H9 (cell line): ENCODE measurements at regions not wholly inside any gene's neighbourhood (a gene's known extent, or its start where the extent isn't known, plus 50 kb on each side); places are given as distances from the start of the nearest gene placed in this dataset.

Source experiments
- DNase-seq: peaks from one replicate; pipeline ENCODE4 v3.0.0-alpha.2; 2017
- H2AFZ ChIP-seq: one replicate; pipeline ENCODE4 v1.6.1; 2013; ENCODE audit warnings: mild to moderate bottlenecking, low read length, control low read depth, moderate library complexity
- H2AK5ac ChIP-seq: 2 replicates; pipeline ENCODE4 v1.6.1; 2013; ENCODE audit warnings: low read length, control low read depth, mixed read lengths; ENCODE audit not compliant: insufficient read length
- H2BK120ac ChIP-seq: one replicate; pipeline ENCODE4 v1.6.1; 2013; ENCODE audit warnings: low read depth, mild to moderate bottlenecking, low read length, control low read depth, inconsistent platforms; ENCODE audit not compliant: poor library complexity, severe bottlenecking
- H2BK12ac ChIP-seq: 2 replicates; pipeline ENCODE4 v1.6.1; 2013; ENCODE audit warnings: low read length, control low read depth, mixed read lengths, low read depth; ENCODE audit not compliant: insufficient read length
- H2BK15ac ChIP-seq: 2 replicates; pipeline ENCODE4 v1.6.1; 2013; ENCODE audit warnings: low read depth, low read length, control low read depth
- H2BK20ac ChIP-seq: one replicate; pipeline ENCODE4 v1.6.1; 2013; ENCODE audit warnings: low read depth, mild to moderate bottlenecking, low read length, control low read depth, inconsistent platforms; ENCODE audit not compliant: poor library complexity, severe bottlenecking
- H2BK5ac ChIP-seq: 2 replicates; pipeline ENCODE4 v1.6.1; 2013; ENCODE audit warnings: low read length, control low read depth, mixed read lengths; ENCODE audit not compliant: insufficient read length
- H3K14ac ChIP-seq: 2 replicates; pipeline ENCODE4 v1.6.1; 2013; ENCODE audit warnings: low read length, control low read depth; ENCODE audit not compliant: insufficient read depth
- H3K18ac ChIP-seq: 2 replicates; pipeline ENCODE4 v1.6.1; 2013; ENCODE audit warnings: low read depth, mild to moderate bottlenecking, mixed read lengths, low read length, control low read depth; ENCODE audit not compliant: insufficient read length
- H3K23ac ChIP-seq: 2 replicates; pipeline ENCODE4 v1.6.1; 2013; ENCODE audit warnings: low read length, control low read depth, mixed read lengths, low read depth; ENCODE audit not compliant: insufficient read length
- H3K23me2 ChIP-seq: 2 replicates; pipeline ENCODE4 v1.6.1; 2013; ENCODE audit warnings: low read depth, mild to moderate bottlenecking, mixed read lengths, low read length, control low read depth; ENCODE audit not compliant: insufficient read length, poor library complexity, severe bottlenecking
- H3K27ac ChIP-seq: 2 replicates; pipeline ENCODE4 v1.5.1; 2013; ENCODE audit warnings: low read length, control low read depth, mixed read lengths, low read depth; ENCODE audit not compliant: insufficient read length
- H3K27me3 ChIP-seq: 2 replicates; pipeline ENCODE4 v1.6.1; 2013; ENCODE audit warnings: low read length, control low read depth, inconsistent platforms; ENCODE audit not compliant: insufficient read depth
- H3K4ac ChIP-seq: 2 replicates; pipeline ENCODE4 v1.6.1; 2013; ENCODE audit warnings: low read depth, mild to moderate bottlenecking, control low read depth, inconsistent platforms, low read length, moderate library complexity
- H3K4me1 ChIP-seq: 2 replicates; pipeline ENCODE4 v1.6.1; 2013; ENCODE audit warnings: low read length, control low read depth, inconsistent platforms; ENCODE audit not compliant: insufficient read depth
- H3K4me2 ChIP-seq: 2 replicates; pipeline ENCODE4 v1.6.1; 2013; ENCODE audit warnings: low read length, control low read depth, mixed read lengths; ENCODE audit not compliant: insufficient read length, insufficient read depth
- H3K56ac ChIP-seq: 2 replicates; pipeline ENCODE4 v1.6.1; 2013; ENCODE audit warnings: low read depth, mild to moderate bottlenecking, mixed read lengths, low read length, control low read depth; ENCODE audit not compliant: insufficient read length
- H3K79me1 ChIP-seq: 2 replicates; pipeline ENCODE4 v1.6.1; 2013; ENCODE audit warnings: low read depth, mild to moderate bottlenecking, moderate library complexity, low read length, control low read depth, inconsistent platforms; ENCODE audit not compliant: insufficient read depth, poor library complexity, severe bottlenecking
- H3K79me2 ChIP-seq: 2 replicates; pipeline ENCODE4 v1.6.1; 2013; ENCODE audit warnings: low read length, control low read depth, inconsistent platforms; ENCODE audit not compliant: insufficient read depth
- H3K9ac ChIP-seq: 2 replicates; pipeline ENCODE4 v1.6.1; 2013; ENCODE audit warnings: low read length, control low read depth, mixed read lengths; ENCODE audit not compliant: insufficient read length; ENCODE audit errors: extremely low read depth
- H3K9me3 ChIP-seq: one replicate; pipeline ENCODE4 v1.6.1; 2013; ENCODE audit warnings: low read depth, low read length, inconsistent platforms; ENCODE audit not compliant: control insufficient read depth
- H3T11ph ChIP-seq: one replicate; pipeline ENCODE4 v1.6.1; 2013; ENCODE audit warnings: mild to moderate bottlenecking, low read length, control low read depth, inconsistent platforms
- H4K20me1 ChIP-seq: one replicate; pipeline ENCODE4 v1.6.1; 2013; ENCODE audit not compliant: control insufficient read depth, insufficient read length, insufficient read depth
- H4K5ac ChIP-seq: 2 replicates; pipeline ENCODE4 v1.6.1; 2013; ENCODE audit warnings: low read depth, mild to moderate bottlenecking, mixed read lengths, low read length, control low read depth; ENCODE audit not compliant: insufficient read length
- H4K8ac ChIP-seq: replicated peaks from 2 replicates; pipeline ENCODE4 v1.6.1; 2013; ENCODE audit warnings: low read length, control low read depth, mixed read lengths, low read depth; ENCODE audit not compliant: insufficient read length
- H4K91ac ChIP-seq: 2 replicates; pipeline ENCODE4 v1.6.1; 2013; ENCODE audit warnings: low read depth, mild to moderate bottlenecking, moderate library complexity, mixed read lengths, low read length, control low read depth; ENCODE audit not compliant: insufficient read length
- H3K27ac Mint-ChIP-seq, 3 experiments: 2 replicates in 2 of 3; 3 replicates in 1 of 3; pipeline ENCODE4 v1.8.0; 2020 to 2021; ENCODE audit warnings: mixed read lengths in 3 of 3, mild to moderate bottlenecking in 1 of 3, moderate library complexity in 1 of 3
- H3K27me3 Mint-ChIP-seq: 2 replicates; pipeline ENCODE4 v1.8.0; 2021; ENCODE audit warnings: low read depth, mild to moderate bottlenecking, moderate library complexity, mixed read lengths
- H3K36me3 Mint-ChIP-seq, 3 experiments: 2 replicates in 2 of 3; 3 replicates in 1 of 3; pipeline ENCODE4 v1.8.0; 2020 to 2021; ENCODE audit warnings: low read depth in 3 of 3, mixed read lengths in 3 of 3; ENCODE audit not compliant: insufficient read depth in 1 of 3
- H3K4me1 Mint-ChIP-seq, 2 experiments: 2 replicates each; pipeline ENCODE4 v1.8.0; 2020; ENCODE audit warnings: mixed read lengths in 2 of 2
- H3K4me3 Mint-ChIP-seq, 2 experiments: 2 replicates in 1 of 2; 3 replicates in 1 of 2; pipeline ENCODE4 v1.8.0; 2020 to 2021; ENCODE audit warnings: mild to moderate bottlenecking in 2 of 2, mixed read lengths in 2 of 2, moderate library complexity in 1 of 2
- H3K9me3 Mint-ChIP-seq, 2 experiments: 2 replicates in 1 of 2; 3 replicates in 1 of 2; pipeline ENCODE4 v1.8.0; 2020; ENCODE audit warnings: mild to moderate bottlenecking in 2 of 2, mixed read lengths in 2 of 2, moderate library complexity in 1 of 2
- CTCF ChIP-seq: fragments of 200-600 bp; sonication (generic); conservative IDR thresholded peaks from 3 replicates; pipeline ENCODE4 v1.8.0; 2021; ENCODE audit warnings: antibody characterized with exemption, mild to moderate bottlenecking
- WGBS: extraction: QIAGEN DNeasy Blood & Tissue Kit; methylation state at CpG from one replicate; pipeline ENCODE4 v1.1.7; 2013; ENCODE audit warnings: missing lambda C conversion rate, low lambda C conversion rate, mixed read lengths; ENCODE audit not compliant: insufficient read length; ENCODE audit errors: extremely low coverage; 5-methylcytosine and 5-hydroxymethylcytosine counted together

DNA sequence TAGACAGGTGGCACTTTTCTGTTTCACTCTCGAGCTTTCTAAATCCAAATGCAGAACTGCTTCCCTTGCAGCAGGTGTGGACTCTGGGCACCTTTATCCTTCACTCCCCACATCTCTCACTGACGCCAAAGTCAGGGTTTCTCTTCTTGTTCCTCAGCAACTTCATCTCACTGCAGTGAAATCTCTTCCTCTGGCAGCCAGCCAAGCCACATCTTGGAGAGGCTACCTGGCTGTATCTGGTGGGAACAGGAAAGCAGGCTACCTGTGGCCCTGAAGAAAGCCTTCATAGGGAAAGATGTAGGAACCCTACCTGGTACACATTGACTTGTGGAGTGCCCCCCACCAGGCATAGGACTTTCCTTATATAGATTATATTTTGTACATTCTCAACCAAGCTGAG lies 159.1 kb downstream of the UTP18 start:
- H3T11ph ChIP-seq, result no peak overlapping the region
- no peaks in the 10 kb centered on the region for H3K23me2 ChIP-seq
- Mint-ChIP-seq H3K27ac (no peak overlapping the region; a peak in 1 of 7 replicates), H3K9me3 (no peaks in the 10 kb centered on the region; a peak in 2 of 5 replicates), H3K36me3 (peaks cover 0 to 4% (median 0%) of the 10 kb centered on the region in 3 experiments; a peak in 1 of 7 replicates), H3K4me3 (no peak overlapping the region), H3K27me3 (peaks cover 18% of the 10 kb centered on the region), H3K4me1 (peaks cover 13 to 24% of the 10 kb centered on the region in 2 experiments)
- no peak overlapping the region for H2BK120ac ChIP-seq
- H3K4me2 ChIP-seq, result no peak overlapping the region
- H4K91ac ChIP-seq, result no peak overlapping the region
- no peak overlapping the region for H3K14ac ChIP-seq
- no peak overlapping the region for H2AFZ ChIP-seq
- no peaks in the 10 kb centered on the region for H3K79me2 ChIP-seq
- H3K9ac ChIP-seq, result no peak overlapping the region
- H4K20me1 ChIP-seq, result no peaks in the 10 kb centered on the region
- no peak overlapping the region for H2AK5ac ChIP-seq
- H4K5ac ChIP-seq, result no peak overlapping the region
- H3K9me3 ChIP-seq, result no peaks in the 10 kb centered on the region
- H3K23ac ChIP-seq, result no peak overlapping the region
- no peak for TF ChIP-seq CTCF
- H2BK5ac ChIP-seq, result no peak overlapping the region
- H3K4me1 ChIP-seq, result peaks cover 8% of the 10 kb centered on the region; the same call in 1 of the 2 replicates
- no peak overlapping the region for H3K56ac ChIP-seq
- no peak overlapping the region for H3K18ac ChIP-seq
- no peaks in the 10 kb centered on the region for H3K79me1 ChIP-seq
- H3K27ac ChIP-seq, result no peak overlapping the region
- H2BK12ac ChIP-seq, result no peak overlapping the region
- no peak for DNase-seq
- H2BK15ac ChIP-seq, result no peak overlapping the region
- no peak overlapping the region for H3K4ac ChIP-seq
- no peak overlapping the region for H2BK20ac ChIP-seq
- no peaks in the 10 kb centered on the region for H3K27me3 ChIP-seq
- no CpG with 5 or more reads among the region's 2 CpGs for WGBS
- H4K8ac ChIP-seq, result no peak overlapping the region
